ENCODE measurements at regions not wholly inside any gene's neighbourhood (a gene's known extent, or its start where the extent isn't known, plus 50 kb on each side); places are given as distances from the start of the nearest gene placed in this dataset.

DNA sequence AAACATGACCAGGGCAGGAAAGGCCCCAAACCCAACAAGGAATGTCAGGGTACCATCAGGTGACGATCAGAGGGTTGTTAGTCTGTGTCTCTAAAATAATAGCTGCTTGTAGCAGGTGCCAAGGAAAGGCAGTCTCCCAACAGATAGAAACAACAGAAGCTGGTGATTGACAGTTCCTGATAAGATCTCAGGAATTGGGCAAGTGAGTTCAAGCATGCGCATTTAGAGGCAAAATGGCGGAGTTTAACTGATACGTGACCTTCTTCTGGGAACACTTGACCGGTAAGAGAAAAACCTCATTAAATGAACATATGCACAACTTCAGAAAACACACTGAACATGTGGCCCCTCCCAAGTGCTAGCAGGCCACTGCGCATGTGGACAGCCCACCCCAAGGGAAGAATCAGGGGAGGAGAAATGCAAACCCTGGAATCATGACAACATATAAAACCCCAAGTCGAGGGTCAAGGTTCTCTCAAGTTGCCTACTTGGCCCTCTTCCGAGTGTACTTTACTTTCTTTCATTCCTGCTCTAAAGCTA lies 664.9 kb downstream of the KCNJ3 start:
- Histone ChIP-seq H3K4me2 (ENCODE audit: insufficient read depth, low read length) (no peak overlapping the region), H3K9me1 (replicated peaks; ENCODE audit: control insufficient read depth, extremely low read depth, insufficient read depth, low read length) (no peaks in the 10 kb centered on the region), H3K27ac (ENCODE audit: insufficient read depth, low read depth, low read length) (no peak overlapping the region), H3K9me3 (replicated peaks; ENCODE audit: control insufficient read depth, insufficient read depth, low read length) (no peaks in the 10 kb centered on the region), H2AFZ (ENCODE audit: low read depth, low read length) (no peak overlapping the region), H3K36me3 (ENCODE audit: control insufficient read depth in 2 of 2, extremely low read depth in 1 of 2, insufficient read depth in 2 of 2, low read length in 2 of 2) (no peaks in the 10 kb centered on the region), H4K20me1 (replicated peaks; ENCODE audit: control insufficient read depth, extremely low read depth, insufficient read depth, low read length) (no peaks in the 10 kb centered on the region), H3K79me2 (ENCODE audit: control insufficient read depth, insufficient read depth, low read length) (no peaks in the 10 kb centered on the region), H3K27me3 (ENCODE audit: control insufficient read depth in 2 of 2, insufficient read depth in 2 of 2, low read length in 2 of 2) (peaks cover 0 to 1% of the 10 kb centered on the region in 2 experiments), H3K4me1 (ENCODE audit: control insufficient read depth, extremely low read depth, insufficient read depth, low read length) (no peaks in the 10 kb centered on the region), H3K4me3 (replicated peaks in 1 of 3; ENCODE audit: insufficient read depth in 1 of 3, low read depth in 1 of 3, low read length in 3 of 3) (no peak overlapping the region), H3K9ac (replicated peaks; ENCODE audit: extremely low read depth, insufficient read depth, low read length) (no peak overlapping the region)
- FAIRE-seq, result no peak
- POLR2A ChIA-PET, result no interaction called here
- DNase-seq (ENCODE audit: low read depth, low spot score), result no peak
- no TSS peak for BruUV-seq (replicated peaks)
- TF ChIP-seq GATA2 (IDR thresholded peaks at IDR 0.05; ENCODE audit: insufficient read depth, insufficient read length, low read depth, low read length), result no peak
- TF ChIP-seq, protein P1, sequence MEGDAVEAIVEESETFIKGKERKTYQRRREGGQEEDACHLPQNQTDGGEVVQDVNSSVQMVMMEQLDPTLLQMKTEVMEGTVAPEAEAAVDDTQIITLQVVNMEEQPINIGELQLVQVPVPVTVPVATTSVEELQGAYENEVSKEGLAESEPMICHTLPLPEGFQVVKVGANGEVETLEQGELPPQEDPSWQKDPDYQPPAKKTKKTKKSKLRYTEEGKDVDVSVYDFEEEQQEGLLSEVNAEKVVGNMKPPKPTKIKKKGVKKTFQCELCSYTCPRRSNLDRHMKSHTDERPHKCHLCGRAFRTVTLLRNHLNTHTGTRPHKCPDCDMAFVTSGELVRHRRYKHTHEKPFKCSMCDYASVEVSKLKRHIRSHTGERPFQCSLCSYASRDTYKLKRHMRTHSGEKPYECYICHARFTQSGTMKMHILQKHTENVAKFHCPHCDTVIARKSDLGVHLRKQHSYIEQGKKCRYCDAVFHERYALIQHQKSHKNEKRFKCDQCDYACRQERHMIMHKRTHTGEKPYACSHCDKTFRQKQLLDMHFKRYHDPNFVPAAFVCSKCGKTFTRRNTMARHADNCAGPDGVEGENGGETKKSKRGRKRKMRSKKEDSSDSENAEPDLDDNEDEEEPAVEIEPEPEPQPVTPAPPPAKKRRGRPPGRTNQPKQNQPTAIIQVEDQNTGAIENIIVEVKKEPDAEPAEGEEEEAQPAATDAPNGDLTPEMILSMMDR (IDR thresholded peaks at IDR 0.05; ENCODE audit: extremely low read depth in 1 of 2, insufficient read depth in 1 of 2, low read depth in 1 of 2, low read length in 2 of 2), result no peak
- no peak for TF ChIP-seq POLR2AphosphoS5 (IDR thresholded peaks at IDR 0.05; ENCODE audit: insufficient read depth, low read depth, low read length)
- no peak for TF ChIP-seq JUN (IDR thresholded peaks at IDR 0.05; ENCODE audit: borderline replicate concordance, insufficient read depth, insufficient read length, low read depth)
- TF ChIP-seq, protein P2, sequence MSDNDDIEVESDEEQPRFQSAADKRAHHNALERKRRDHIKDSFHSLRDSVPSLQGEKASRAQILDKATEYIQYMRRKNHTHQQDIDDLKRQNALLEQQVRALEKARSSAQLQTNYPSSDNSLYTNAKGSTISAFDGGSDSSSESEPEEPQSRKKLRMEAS (IDR thresholded peaks at IDR 0.05; ENCODE audit: insufficient read depth, insufficient read length), result no peak
- no peak for TF ChIP-seq FOS (IDR thresholded peaks at IDR 0.05; ENCODE audit: borderline replicate concordance, insufficient read depth, low read length)
- no peak for TF ChIP-seq POLR2A (IDR thresholded peaks at IDR 0.05; ENCODE audit: low read depth, low read length)
- no peak for TF ChIP-seq EZH2 (IDR thresholded peaks at IDR 0.05; ENCODE audit: borderline replicate concordance, low read depth, low read length, severe bottlenecking)
- no peak for TF ChIP-seq MYC (IDR thresholded peaks at IDR 0.05; ENCODE audit: low read depth, low read length)
- dilution Hi-C loops (cut with MboI; ENCODE audit: extremely low pct_ligation_motif_present, low sequenced_read_pairs), result no loop called here
- CTCF ChIA-PET, result interaction anchor here (1.1 to 1.6 kb wide), 5 partner anchors 10 to 1973 kb away, joined by 3 to 12 read pairs (median 4); no protein-coding TSS in a partner anchor
- intact Hi-C loops (cut with micrococcal nuclease), result no loop called here
